ENCODE measurements at regions not wholly inside any gene's neighbourhood (a gene's known extent, or its start where the extent isn't known, plus 50 kb on each side); places are given as distances from the start of the nearest gene placed in this dataset.

DNA sequence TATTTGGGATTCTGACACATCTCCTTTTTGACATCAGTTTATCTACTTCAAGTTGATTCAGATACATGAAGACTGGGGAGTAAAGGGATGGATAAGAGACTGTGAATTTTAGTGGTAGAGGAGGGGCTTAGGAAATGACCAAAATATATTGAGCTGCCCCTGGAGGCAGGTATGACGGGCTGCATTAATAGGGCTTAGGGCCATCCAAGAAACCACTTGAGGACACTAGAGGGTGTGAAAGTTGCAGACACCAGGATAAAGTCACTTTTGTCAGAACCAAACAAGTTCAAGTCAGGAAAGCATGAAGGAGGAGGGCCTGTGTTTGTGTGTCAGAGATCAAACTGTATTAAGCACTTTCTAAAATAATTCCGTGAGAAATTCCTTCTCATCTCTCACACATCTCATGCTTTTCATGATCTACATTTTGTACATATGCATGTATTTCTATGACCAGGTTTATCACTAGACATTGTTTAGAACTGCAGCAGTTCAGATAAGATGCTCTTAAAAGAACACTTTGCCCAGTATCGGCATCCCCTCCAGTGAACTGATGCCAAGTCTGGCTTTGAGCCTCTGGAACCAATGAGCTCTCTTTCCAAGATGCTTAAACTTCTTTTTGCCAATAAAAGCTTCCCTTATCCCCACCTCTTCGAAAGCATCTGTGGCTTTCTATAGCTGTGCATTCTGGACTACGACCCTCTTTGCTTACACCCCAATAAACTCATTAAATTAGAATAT, 136.9 kb downstream of the SLC38A1 start:
- DNase-seq (ENCODE audit: extremely low read depth in 1 of 11, low read depth in 9 of 11, low spot score in 4 of 11) = no peak

DNA sequence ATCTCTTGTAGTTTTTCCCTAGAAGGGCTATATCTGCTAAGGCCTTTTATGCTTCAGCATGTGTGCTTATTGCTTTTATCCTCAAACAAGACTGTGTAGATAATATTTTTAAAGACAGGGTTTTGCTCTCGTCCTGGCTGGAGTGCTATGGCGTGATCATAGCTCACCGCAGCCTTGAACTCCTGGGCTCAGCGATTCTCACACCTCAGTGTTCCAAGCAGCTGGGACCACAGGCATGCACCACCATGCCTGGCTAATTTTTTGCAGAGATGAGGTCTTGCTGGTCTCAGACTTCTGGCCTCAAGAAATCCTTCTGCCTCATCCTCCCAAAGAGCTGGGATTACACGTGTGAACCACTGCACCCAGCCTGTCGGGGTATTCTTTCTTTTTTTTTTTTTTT, 137.3 kb upstream of the SCAF11 start:
- DNase-seq (ENCODE audit: extremely low read depth in 1 of 11, low read depth in 9 of 11, low spot score in 4 of 11) = no peak

DNA sequence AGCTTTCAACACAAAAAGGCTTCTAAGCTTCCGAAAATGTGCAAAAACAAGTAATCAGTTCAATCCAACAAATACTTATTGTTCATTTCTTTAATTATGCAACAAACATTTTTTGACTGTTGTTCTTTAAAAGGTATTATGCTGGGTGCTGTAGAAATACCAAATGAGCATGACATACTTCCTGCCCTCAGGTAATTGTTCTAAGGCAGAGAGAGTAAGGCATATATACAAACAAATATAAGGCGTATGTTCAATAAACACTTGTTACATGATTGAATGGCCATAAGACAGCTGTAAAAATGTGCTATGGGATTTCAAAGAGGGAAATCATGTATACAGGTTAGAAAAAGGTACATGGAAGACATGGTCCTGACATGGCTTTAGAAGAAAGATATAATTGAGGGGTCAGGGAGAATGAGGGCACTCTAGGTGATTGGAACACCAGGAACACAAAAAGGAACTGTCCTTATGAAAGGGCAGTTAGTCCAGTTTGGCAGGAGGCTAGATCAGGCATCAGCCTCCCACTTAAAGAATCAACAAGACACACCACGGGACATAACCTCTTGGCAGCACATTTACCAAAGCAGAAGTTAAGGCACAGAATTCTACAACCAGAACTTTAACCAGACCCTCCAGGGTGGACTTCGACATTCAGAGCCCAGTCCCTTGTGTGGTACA, 135.8 kb upstream of the SCAF11 start:
- DNase-seq (ENCODE audit: extremely low read depth in 1 of 11, low read depth in 9 of 11, low spot score in 4 of 11) = no peak

DNA sequence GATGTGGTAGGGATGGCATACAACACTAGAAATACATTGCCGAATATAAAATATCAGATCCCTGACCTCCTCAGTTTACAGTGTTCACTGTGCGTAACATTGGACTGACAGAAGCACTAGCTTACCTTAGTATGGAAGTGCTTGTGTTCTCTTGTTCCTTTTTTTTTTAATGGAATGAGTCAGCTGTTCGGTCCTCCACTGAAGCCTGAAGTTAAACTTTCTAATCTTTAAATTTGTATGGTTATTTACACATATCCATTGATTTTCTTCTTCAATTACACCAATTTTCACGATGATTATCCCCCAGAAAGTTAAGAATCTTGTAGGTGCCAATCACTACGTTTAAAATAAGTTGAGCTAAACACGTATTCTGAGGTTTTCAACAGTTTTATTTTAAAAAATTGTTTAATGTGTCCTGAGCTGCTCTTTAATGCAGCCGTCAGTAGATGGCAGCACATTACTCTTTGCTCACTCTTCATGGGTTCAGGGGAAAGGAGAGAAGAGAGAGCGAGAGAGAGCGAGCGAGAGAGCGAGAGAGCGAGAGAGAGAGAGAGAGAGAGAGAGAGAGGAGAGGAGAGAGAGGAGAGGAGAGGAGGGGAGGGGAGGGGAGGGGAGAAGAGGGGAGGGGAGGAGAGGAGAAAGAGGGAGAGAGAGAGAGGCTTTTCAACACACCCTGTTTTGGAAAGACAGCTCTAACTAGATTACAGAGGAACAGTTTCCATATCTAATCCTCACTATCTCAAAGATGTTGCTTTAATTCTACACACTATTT, 134.7 kb upstream of the SCAF11 start:
- DNase-seq (ENCODE audit: extremely low read depth in 1 of 11, low read depth in 9 of 11, low spot score in 4 of 11) = peak; percentile 54 to 83 (median 66)

DNA sequence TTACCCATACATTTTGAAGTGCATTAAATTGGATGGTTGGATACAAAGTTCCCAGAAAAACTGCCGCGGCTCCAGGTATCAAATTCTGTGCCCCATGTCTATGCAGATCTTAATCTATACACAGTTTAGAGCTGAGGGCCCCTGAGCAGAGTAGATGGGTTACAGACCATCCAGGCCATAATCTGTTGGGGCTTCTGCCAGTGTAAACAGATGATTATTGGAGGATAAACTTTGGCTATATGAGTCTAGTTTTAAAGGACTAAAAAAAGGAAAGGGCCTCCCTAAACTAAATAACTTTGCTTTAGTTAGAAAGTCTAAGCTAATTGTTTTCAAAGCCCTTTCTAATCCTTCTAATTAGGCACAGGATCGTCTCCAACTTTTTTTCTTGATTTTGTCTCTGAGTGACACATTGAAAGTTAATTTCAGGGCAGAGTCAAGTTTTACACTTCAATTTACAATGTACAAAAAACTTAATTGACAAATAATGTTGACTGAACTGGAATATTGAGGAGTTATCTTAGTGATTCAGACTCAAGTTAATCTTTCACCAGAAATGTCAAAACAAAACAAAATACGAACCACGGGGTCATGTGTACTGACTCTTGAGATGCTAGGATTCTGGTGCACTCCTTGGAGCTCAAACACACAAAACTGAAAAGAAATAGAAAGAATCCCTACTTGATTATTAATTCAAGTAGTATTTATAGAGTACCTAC, 133.9 kb upstream of the SCAF11 start:
- no peak for DNase-seq (ENCODE audit: extremely low read depth in 1 of 11, low read depth in 9 of 11, low spot score in 4 of 11)

DNA sequence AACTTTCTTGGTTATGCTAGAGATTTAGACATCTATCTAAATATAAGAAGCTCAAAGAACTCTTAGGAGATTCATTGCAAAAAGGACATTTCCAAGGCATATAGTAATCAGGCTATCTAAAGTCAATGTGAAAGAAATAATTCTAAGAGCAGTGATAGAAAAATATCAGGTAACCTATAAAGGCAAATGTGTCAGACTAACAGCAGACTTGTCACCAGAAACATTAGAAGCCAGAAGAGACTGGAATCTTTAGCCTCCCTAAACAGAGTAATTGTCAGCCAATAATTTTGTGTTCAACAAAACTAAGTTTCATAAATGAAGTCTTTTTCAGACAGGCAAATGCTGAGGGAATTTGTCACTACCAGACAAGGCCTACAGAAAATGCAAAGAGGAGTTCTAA, 122.0 kb upstream of the SCAF11 start:
- DNase-seq (ENCODE audit: extremely low read depth in 1 of 11, low read depth in 9 of 11, low spot score in 4 of 11) = no peak

DNA sequence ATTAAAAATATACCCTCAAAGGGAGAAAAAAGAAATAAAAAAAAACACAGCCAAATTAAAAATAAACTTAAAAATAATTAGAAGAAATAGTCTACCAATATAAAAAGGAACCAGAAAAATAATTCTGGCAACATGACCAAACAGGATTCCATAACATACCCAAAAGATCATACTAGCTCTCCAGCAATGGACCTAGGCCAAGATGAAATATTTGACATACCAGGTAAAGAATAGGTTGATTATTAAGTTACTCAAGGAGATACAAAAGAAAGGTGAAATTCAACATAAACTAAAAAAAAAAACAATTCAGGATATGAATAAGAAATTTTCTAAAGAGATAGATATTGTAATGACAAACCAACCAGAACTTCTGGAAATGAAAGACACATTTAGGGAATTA, 121.3 kb upstream of the SCAF11 start:
- no peak for DNase-seq (ENCODE audit: extremely low read depth in 1 of 11, low read depth in 9 of 11, low spot score in 4 of 11)

DNA sequence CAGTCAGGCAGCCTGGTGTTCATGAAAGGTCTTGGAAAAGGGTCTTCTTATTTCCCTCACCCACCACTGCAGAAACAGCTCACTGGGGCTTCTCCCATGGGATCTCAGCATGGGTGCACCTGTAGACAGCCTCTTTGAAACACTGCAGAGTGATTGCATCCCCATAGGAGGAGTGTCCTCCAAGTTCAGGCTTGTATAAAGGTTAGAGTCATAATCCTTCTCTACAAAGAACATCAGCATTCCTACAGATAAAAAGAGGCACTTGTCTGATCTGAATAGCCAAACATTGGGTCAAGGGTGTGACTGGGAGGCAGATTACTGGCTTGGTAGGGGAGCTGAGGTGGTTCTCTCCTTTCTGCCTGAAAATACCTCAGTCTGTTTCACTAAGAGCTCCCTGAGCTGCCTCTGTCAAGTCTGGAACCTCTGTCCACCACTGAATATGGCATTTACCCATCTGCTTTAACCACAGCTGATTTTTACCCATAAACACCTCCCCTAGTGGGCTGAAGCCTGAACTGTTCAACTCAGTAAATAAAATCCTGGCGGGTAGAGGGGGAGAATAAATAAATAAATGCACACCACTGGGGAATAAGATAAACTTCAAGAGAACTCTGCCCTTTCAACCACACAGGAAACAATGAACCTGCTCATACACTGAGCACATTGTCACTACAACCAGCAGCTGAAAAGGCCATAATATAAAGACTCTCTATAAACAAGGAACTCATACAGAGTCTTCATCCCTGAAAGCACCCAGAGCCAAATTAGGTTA, 120.7 kb upstream of the SCAF11 start:
- DNase-seq (ENCODE audit: extremely low read depth in 1 of 11, low read depth in 9 of 11, low spot score in 4 of 11) = no peak

DNA sequence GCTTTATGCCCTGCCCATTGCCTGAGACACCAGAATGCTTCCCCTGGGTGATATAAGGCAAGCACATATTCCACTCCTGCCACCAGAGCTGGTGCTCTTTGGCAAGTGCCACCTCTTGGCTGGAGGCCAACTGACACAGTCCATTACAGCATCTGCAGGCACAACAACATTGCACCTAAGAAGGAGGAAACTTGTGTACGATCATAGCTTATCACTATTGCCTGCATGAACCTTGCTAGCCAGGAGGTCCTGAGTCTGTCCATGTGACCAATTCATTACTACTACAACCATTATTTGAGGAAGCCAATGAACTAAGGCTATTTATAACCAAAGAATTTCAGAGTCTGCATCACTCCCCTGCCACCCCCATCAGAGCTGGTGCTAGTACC, 119.8 kb upstream of the SCAF11 start:
- no peak for DNase-seq (ENCODE audit: extremely low read depth in 1 of 11, low read depth in 9 of 11, low spot score in 4 of 11)

DNA sequence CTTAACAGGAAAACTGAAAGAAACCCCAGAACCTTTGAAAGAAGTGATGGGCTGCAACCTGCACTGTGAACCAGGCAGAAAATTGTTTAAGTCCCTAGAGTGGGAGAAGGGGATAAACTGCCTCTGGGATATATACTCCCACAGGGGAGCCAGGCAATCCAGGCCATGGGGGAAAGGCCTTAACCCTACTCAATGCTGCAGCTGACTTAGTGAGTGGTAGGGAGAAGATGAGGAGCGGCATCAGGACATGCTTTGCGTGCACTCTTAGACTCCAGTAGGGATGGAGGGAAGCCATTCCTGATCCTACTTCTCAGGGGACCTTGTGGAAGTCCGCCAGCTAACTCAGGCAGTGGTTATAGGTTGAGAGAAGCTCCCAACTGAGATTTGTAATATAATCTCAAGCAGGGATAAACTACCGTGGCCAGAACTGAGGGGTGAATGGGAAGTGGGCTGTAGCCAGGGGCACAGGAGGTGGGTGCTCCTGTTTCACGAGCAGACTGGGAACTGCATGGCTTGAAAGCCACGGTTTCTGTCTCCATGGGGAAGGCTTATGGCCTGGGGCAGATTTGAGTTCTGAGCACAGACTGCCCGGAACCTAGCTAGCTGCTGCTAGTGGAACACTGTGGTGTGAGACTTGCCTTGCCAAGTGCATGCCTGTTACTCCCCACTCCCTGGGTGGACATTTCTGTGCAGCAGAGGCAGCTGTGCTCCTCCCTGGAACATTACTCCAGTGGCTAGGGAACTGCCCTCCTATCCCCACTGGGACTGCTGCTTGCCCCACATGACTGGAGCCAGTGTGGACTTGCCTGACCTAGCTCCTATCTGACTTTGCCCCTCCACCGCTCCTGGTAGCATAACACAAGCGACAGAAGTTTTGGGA, 119.2 kb upstream of the SCAF11 start:
- no peak for DNase-seq (ENCODE audit: extremely low read depth in 1 of 11, low read depth in 9 of 11, low spot score in 4 of 11)

DNA sequence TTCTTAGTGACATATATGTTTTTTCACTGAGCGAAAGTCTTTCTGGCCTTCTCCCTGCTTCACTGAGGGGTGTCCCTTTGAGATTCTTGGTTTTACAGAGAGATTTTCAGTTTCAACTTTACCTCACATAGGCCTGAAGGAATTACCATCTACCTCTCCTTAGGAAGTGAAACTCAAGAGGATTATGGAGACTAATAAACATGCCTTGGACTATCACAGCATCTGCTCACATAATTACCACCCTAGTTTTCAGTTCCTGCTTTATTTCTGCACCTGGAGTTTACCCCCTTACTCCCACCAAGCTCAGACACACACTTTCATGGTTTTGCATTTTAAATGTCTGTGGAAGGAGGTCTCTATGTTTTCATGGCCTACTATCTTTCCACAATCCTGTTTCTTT, 118.3 kb upstream of the SCAF11 start:
- DNase-seq (ENCODE audit: extremely low read depth in 1 of 11, low read depth in 9 of 11, low spot score in 4 of 11) = no peak

DNA sequence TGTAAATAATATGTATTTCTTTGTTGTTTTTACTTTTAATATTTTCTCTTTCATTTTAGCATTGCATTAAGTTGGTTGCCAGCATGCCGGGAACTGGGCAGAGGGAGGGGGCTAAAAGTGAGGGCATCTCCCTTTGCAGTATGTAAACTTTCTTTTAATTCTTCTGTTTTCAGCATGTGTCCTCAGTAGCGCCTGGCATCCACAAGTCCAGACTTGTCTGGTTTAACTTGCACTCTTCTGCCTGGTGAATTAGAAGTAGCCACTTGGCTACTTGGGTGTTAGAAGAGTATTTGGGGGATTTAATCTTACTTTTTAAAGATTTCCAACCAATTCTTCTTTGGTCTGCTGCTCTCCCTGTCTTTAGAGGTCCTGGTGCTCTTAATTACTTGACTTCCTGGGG, 117.2 kb upstream of the SCAF11 start:
- no peak for DNase-seq (ENCODE audit: extremely low read depth in 1 of 11, low read depth in 9 of 11, low spot score in 4 of 11)

DNA sequence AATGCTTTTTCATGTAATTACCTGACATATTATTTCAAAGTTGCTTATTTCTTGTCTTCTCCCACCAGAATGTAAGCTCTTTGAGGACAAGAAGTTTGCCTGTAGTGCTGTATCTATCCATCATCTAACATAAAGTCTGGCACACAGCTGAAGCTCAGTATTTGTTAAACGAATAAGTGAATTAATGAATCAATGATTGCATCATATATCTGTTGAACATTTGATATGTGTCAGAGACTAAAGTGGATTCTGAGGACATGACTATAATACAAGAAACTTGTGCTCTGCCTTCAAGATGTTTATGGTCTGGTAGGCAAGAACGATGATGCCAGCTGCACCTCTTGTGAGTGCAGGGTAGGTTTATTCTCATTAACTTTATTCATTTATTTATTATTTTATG, 115.4 kb upstream of the SCAF11 start:
- no peak for DNase-seq (ENCODE audit: extremely low read depth in 1 of 11, low read depth in 9 of 11, low spot score in 4 of 11)

DNA sequence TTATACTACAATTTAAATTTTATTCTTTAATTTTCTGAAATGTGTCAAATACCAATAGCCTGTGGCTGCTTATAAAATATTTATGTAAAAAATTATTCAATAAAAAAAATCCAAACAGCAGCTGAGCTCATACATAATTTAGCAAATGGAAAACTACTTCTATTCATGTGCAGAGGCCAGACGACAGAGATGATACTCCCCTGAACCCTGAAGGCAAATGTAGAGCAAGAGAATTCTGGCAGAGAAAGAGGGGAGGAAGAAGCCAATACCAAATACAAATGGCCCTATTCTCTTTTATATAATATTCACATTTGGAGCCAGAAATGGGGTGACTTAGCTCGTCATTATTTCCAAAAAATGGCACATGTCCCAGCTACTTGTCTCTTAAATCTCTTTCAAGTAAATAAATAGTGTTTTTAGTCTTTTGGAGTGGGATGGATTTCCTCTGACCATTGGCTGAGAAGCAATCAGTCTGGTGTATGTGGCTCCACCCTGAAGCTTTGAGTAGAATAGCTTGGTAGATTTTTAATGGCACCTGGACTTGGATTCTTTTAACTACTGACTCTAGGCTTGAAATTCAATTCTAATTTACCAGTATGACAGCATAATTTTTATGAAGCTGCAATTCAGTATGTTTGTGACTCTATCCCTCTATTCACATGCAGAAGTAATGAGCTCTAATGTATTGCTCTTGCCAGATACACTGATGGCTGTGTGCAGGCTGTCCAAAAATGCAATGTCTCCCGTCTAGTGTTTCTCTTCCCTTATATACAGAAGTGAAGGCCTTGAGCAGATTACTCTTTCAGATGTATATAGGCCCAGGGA, 113.4 kb upstream of the SCAF11 start:
- no peak for DNase-seq (ENCODE audit: extremely low read depth in 1 of 11, low read depth in 9 of 11, low spot score in 4 of 11)

DNA sequence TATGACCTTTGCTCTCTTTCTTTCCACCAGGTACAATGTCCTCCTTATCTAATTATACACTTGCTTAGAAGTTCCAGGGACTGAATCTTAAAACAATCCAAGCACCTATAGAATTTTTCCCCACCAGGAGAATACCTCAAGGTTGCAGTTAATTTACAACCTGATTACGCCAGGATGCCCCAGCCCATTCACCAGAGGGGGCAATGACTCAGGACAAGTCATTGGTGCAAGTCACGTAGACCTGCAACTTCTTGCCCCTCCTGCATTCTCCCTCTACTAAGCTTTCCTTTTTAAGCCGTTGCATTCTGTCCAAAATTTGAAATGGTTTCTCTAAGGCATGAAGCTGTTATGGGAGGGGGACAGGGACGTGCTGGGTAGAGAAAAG, 111.1 kb upstream of the SCAF11 start:
- no peak for DNase-seq (ENCODE audit: extremely low read depth in 1 of 11, low read depth in 9 of 11, low spot score in 4 of 11)

DNA sequence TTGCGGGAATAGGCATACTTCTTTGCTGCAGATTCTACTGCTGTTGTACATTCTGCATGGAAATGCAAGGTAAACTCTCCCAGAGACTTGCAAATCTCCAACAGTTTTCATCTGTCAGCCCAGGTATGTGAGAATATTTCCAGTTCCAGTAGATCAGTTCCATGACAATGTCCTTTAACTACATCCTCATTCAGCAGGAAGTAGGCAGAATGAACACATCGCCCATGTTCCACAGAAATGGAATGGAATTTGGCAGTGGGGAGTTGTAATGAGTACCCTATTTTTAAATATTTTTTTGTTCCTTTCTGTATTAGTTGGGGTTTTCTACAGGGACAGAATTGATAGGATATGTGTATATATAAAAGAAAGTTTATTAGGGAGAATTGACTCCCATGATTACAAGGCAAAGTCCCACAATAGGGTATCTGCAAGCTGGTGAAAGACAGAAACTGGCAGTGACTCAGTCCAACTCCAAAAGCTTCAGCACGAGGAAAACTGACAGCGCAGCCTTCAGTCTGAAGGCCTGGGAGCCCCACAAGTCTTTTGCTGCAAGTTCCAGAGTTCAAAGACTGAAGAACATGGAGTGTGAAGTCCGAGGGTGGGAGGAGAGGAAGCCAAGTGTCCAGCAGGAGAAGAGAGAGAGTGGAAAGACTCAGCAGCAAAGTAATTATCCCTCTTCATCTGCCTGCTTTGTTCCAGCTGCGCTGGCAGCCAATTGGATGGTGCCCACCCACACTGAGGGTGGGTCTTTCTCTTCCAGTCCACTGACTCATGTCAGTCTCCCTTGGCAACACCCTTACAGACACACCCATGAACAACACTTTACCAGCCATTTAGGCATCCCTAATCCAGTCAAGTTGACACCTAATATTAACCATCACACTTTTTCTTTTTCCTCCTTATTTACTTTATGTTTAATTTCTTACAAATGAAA, 110.4 kb upstream of the SCAF11 start:
- DNase-seq (ENCODE audit: extremely low read depth in 1 of 11, low read depth in 9 of 11, low spot score in 4 of 11) = no peak
